Esophagus (tissue), 2 donors: ENCODE measurements at regions not wholly inside any gene's neighbourhood (a gene's known extent, or its start where the extent isn't known, plus 50 kb on each side); places are given as distances from the start of the nearest gene placed in this dataset.

Experiments used
- H3K27ac ChIP-seq, 2 donors: one replicate each; pipeline ENCODE4 v1.5.1; 2013; ENCODE audit warnings: low read depth in 2 of 2, mild to moderate bottlenecking in 2 of 2, inconsistent platforms in 1 of 2, low read length in 1 of 2, moderate library complexity in 1 of 2
- H3K27me3 ChIP-seq, 2 donors: one replicate each; pipeline ENCODE4 v1.6.1; 2013; ENCODE audit warnings: low read length in 2 of 2, control low read depth in 1 of 2, mild to moderate bottlenecking in 1 of 2; ENCODE audit not compliant: insufficient read depth in 2 of 2, control insufficient read depth in 1 of 2
- H3K36me3 ChIP-seq, 2 donors: one replicate each; pipeline ENCODE4 v1.6.1; 2013; ENCODE audit warnings: low read length in 1 of 2; ENCODE audit not compliant: control insufficient read depth in 2 of 2, insufficient read depth in 2 of 2
- H3K4me1 ChIP-seq, 2 donors: one replicate each; pipeline ENCODE4 v1.6.1; 2013; ENCODE audit warnings: low read length in 1 of 2; ENCODE audit not compliant: control insufficient read depth in 2 of 2, insufficient read depth in 2 of 2
- H3K4me3 ChIP-seq, 2 donors: one replicate each; pipeline ENCODE4 v1.5.1; 2013; ENCODE audit warnings: low read length in 2 of 2, mild to moderate bottlenecking in 2 of 2, low read depth in 1 of 2, moderate library complexity in 1 of 2
- H3K9me3 ChIP-seq, 2 donors: one replicate each; pipeline ENCODE4 v1.6.1; 2013; ENCODE audit warnings: mild to moderate bottlenecking in 2 of 2, low read depth in 1 of 2, low read length in 1 of 2, moderate library complexity in 1 of 2; ENCODE audit not compliant: control insufficient read depth in 2 of 2, insufficient read depth in 1 of 2
- WGBS, 2 donors: extraction: QIAGEN DNeasy Blood & Tissue Kit; methylation state at CpG; one replicate each; pipeline ENCODE4 v1.1.7; 2013; 5-methylcytosine and 5-hydroxymethylcytosine counted together
- donor health status: healthy with polysubstance abuse.
- donor health status: Bipolar disorder and iron deficiency.

- H3K9me3 ChIP-seq: no peaks in the 10 kb centered on the region
- H3K27ac ChIP-seq: no peak overlapping the region
- no peaks in the 10 kb centered on the region for H3K36me3 ChIP-seq
- WGBS, 2 donors: 76 to 83% methylated on average over 2 of the region's 2 CpGs
- no peak overlapping the region for H3K4me3 ChIP-seq
- peaks cover 0 to 4% of the 10 kb centered on the region in 2 donors for H3K27me3 ChIP-seq
- H3K4me1 ChIP-seq: peaks cover 0 to 2% of the 10 kb centered on the region in 2 donors
Observed at GRCh38 chr1:55751776-55752175, 536.6 kb upstream of the USP24 start.

- no peak overlapping the region for H3K27ac ChIP-seq
- H3K27me3 ChIP-seq: peaks cover 0 to 4% of the 10 kb centered on the region in 2 donors
- H3K36me3 ChIP-seq: no peaks in the 10 kb centered on the region
- 81 to 82% methylated on average over 1 of the region's 1 CpG for WGBS, 2 donors
- no peaks in the 10 kb centered on the region for H3K9me3 ChIP-seq
- peaks cover 0 to 2% of the 10 kb centered on the region in 2 donors for H3K4me1 ChIP-seq
- no peak overlapping the region for H3K4me3 ChIP-seq
Observed at GRCh38 chr1:55750628-55750995, 535.4 kb upstream of the USP24 start.

- no peak overlapping the region for H3K27ac ChIP-seq
- peaks cover 0 to 4% of the 10 kb centered on the region in 2 donors for H3K27me3 ChIP-seq
- H3K4me1 ChIP-seq: peaks cover 0 to 2% of the 10 kb centered on the region in 2 donors
- no peaks in the 10 kb centered on the region for H3K9me3 ChIP-seq
- H3K36me3 ChIP-seq: no peaks in the 10 kb centered on the region
- no peak overlapping the region for H3K4me3 ChIP-seq
- WGBS, 2 donors: 80 to 83% methylated on average over 6 of the region's 6 CpGs
Observed at GRCh38 chr1:55749975-55750627, 534.9 kb upstream of the USP24 start.

GRCh38 chr1:55747408-55747841, 532.3 kb upstream of the USP24 start:
- Histone ChIP-seq H3K9me3 (no peaks in the 10 kb centered on the region), H3K4me3 (no peak overlapping the region), H3K36me3 (no peaks in the 10 kb centered on the region), H3K27me3 (peaks cover 0 to 4% of the 10 kb centered on the region in 2 donors), H3K27ac (no peak overlapping the region), H3K4me1 (peaks cover 0 to 2% of the 10 kb centered on the region in 2 donors)
- WGBS, 2 donors: 78 to 80% methylated on average over 5 of the region's 5 CpGs

- Histone ChIP-seq H3K36me3 (no peaks in the 10 kb centered on the region), H3K9me3 (no peaks in the 10 kb centered on the region), H3K27ac (no peak overlapping the region), H3K4me3 (no peak overlapping the region), H3K27me3 (peaks cover 0 to 4% of the 10 kb centered on the region in 2 donors), H3K4me1 (peaks cover 0 to 2% of the 10 kb centered on the region in 2 donors)
Observed at GRCh38 chr1:55746710-55747109, 531.5 kb upstream of the USP24 start.

GRCh38 chr1:55741516-55741915, 526.4 kb upstream of the USP24 start:
- Histone ChIP-seq H3K36me3 (no peaks in the 10 kb centered on the region), H3K4me3 (no peak overlapping the region), H3K9me3 (no peaks in the 10 kb centered on the region), H3K27me3 (no peaks in the 10 kb centered on the region), H3K4me1 (no peaks in the 10 kb centered on the region), H3K27ac (no peak overlapping the region)
- 50 to 55% methylated on average over 1 of the region's 1 CpG for WGBS, 2 donors

- Histone ChIP-seq H3K27me3 (no peaks in the 10 kb centered on the region), H3K9me3 (no peaks in the 10 kb centered on the region), H3K36me3 (no peaks in the 10 kb centered on the region), H3K4me1 (no peaks in the 10 kb centered on the region), H3K4me3 (no peak overlapping the region), H3K27ac (no peak overlapping the region)
Observed at GRCh38 chr1:55735106-55735505, 519.9 kb upstream of the USP24 start.

- Histone ChIP-seq H3K4me3 (no peak overlapping the region), H3K27me3 (no peaks in the 10 kb centered on the region), H3K4me1 (no peaks in the 10 kb centered on the region), H3K9me3 (no peaks in the 10 kb centered on the region), H3K27ac (no peak overlapping the region), H3K36me3 (no peaks in the 10 kb centered on the region)
- 57 to 63% methylated on average over 3 of the region's 3 CpGs for WGBS, 2 donors
Observed at GRCh38 chr1:55726994-55727393, 511.8 kb upstream of the USP24 start.

GRCh38 chr1:55725378-55725777, 510.2 kb upstream of the USP24 start:
- Histone ChIP-seq H3K27me3 (no peaks in the 10 kb centered on the region), H3K4me3 (no peak overlapping the region), H3K4me1 (no peaks in the 10 kb centered on the region), H3K36me3 (no peaks in the 10 kb centered on the region), H3K27ac (no peak overlapping the region), H3K9me3 (no peaks in the 10 kb centered on the region)
- WGBS, 2 donors: 68 to 88% methylated on average over 1 of the region's 1 CpG

GRCh38 chr1:55724551-55725325, 509.6 kb upstream of the USP24 start:
- Histone ChIP-seq H3K27ac (no peak overlapping the region), H3K4me1 (no peaks in the 10 kb centered on the region), H3K9me3 (no peaks in the 10 kb centered on the region), H3K4me3 (no peak overlapping the region), H3K36me3 (no peaks in the 10 kb centered on the region), H3K27me3 (no peaks in the 10 kb centered on the region)
- 78 to 82% methylated on average over 7 of the region's 7 CpGs for WGBS, 2 donors
